Caco-2 (cell line): ENCODE measurements at regions not wholly inside any gene's neighbourhood (a gene's known extent, or its start where the extent isn't known, plus 50 kb on each side); places are given as distances from the start of the nearest gene placed in this dataset.

Experiments used
- BruUV-seq: library from RNA; stranded (reverse); fragments of 400-500 nt; replicated peaks from 2 replicates; lab custom pipeline; 2021; lab: Mats Ljungman, UMichigan
- CTCF ChIA-PET: fragments of 300-600 bp; sonication (Branson Sonifier 250); formaldehyde crosslinking; loops from one replicate; lab custom pipeline; 2022; ENCODE audit warnings: antibody characterized with exemption; lab: Charles Lee
- POLR2A ChIA-PET: fragments of 300-600 bp; sonication (Branson Sonifier 250); formaldehyde crosslinking; loops from one replicate; lab custom pipeline; 2022; ENCODE audit warnings: antibody characterized with exemption; lab: Charles Lee
- DNase-seq, 2 experiments: peaks; one replicate each; pipeline versions ENCODE4 v3.0.0 to v3.0.0-alpha.2; 2020 to 2022
- H3K27me3 ChIP-seq: replicated peaks from 2 replicates; pipeline ENCODE4 v1.6.0; 2011; ENCODE audit warnings: low read length; ENCODE audit not compliant: control insufficient read depth, insufficient read depth
- H3K36me3 ChIP-seq: 2 replicates; pipeline ENCODE4 v1.5.1; 2011; ENCODE audit warnings: low read length; ENCODE audit not compliant: control insufficient read depth, insufficient read depth
- H3K4me1 ChIP-seq: fragments of 250-450 bp; sonication (Bioruptor Pico); 2 replicates; pipeline ENCODE4 v1.5.1; 2020; ENCODE audit warnings: mild to moderate bottlenecking
- H3K4me3 ChIP-seq: 2 replicates; pipeline ENCODE4 v1.5.1; 2011; ENCODE audit warnings: low read depth, mild to moderate bottlenecking, control low read depth, low read length
- H3K9me3 ChIP-seq: fragments of 250-450 bp; sonication (Bioruptor Pico); 2 replicates; pipeline ENCODE4 v1.5.1; 2020; ENCODE audit warnings: mild to moderate bottlenecking, moderate library complexity
- H3K27ac Mint-ChIP-seq: one replicate; pipeline ENCODE4 v1.8.0; 2022; ENCODE audit warnings: mixed read lengths; ENCODE audit not compliant: unreplicated experiment
- H3K27me3 Mint-ChIP-seq: one replicate; pipeline ENCODE4 v1.8.0; 2022; ENCODE audit warnings: mixed read lengths; ENCODE audit not compliant: insufficient read depth, unreplicated experiment
- H3K36me3 Mint-ChIP-seq: one replicate; pipeline ENCODE4 v1.8.0; 2022; ENCODE audit warnings: mild to moderate bottlenecking, mixed read lengths; ENCODE audit not compliant: insufficient read depth, unreplicated experiment
- H3K4me1 Mint-ChIP-seq: one replicate; pipeline ENCODE4 v1.8.0; 2022; ENCODE audit warnings: low read depth, mixed read lengths; ENCODE audit not compliant: unreplicated experiment
- H3K4me3 Mint-ChIP-seq: one replicate; pipeline ENCODE4 v1.8.0; 2022; ENCODE audit warnings: mild to moderate bottlenecking, moderate library complexity, mixed read lengths; ENCODE audit not compliant: unreplicated experiment
- H3K9me3 Mint-ChIP-seq: one replicate; pipeline ENCODE4 v1.8.0; 2022; ENCODE audit warnings: mixed read lengths; ENCODE audit not compliant: unreplicated experiment
- intact Hi-C: fragments of 100-400 bp; cut with micrococcal nuclease; formaldehyde crosslinking; loops from one replicate; pipeline ENCODE4 v1.10.0; 2022; ENCODE audit not compliant: unreplicated experiment
- TF ChIP-seq, protein P1 (sequence below), 2 experiments: fragments of 200-600 bp in 1 of 2; IDR thresholded peaks; 1 replicate in 1 of 2; 2 replicates in 1 of 2; pipeline versions ENCODE4 v1.5.1 to v1.8.0; 2011 to 2022; ENCODE audit warnings: antibody characterized with exemption in 1 of 2, control low read depth in 1 of 2, inconsistent platforms in 1 of 2, low read depth in 1 of 2, low read length in 1 of 2, mild to moderate bottlenecking in 1 of 2, moderate library complexity in 1 of 2; ENCODE audit not compliant: insufficient read depth in 1 of 2, severe bottlenecking in 1 of 2, unreplicated experiment in 1 of 2

DNA sequence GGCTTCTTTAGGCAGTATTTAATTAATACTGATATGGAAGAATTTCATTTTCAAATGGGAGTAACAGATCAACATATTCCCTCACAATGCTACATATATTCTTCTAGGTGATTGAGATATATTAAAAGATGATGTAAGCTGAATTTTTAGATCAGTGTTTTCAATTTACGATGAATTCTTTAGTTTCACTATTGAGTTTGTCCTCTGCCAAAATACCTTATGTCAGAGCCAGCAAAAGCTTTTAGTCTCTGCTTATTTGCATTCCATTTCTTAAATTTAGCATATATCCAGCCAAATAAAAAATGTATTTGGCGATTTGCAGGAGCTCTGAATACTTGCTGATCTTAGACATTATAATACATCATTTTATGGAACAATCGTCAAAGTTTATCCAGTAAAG is 144.3 kb downstream of the MOSPD2 start:
- H3K27ac Mint-ChIP-seq = no peak overlapping the region
- intact Hi-C loops = no loop called here
- TF ChIP-seq, protein P1, sequence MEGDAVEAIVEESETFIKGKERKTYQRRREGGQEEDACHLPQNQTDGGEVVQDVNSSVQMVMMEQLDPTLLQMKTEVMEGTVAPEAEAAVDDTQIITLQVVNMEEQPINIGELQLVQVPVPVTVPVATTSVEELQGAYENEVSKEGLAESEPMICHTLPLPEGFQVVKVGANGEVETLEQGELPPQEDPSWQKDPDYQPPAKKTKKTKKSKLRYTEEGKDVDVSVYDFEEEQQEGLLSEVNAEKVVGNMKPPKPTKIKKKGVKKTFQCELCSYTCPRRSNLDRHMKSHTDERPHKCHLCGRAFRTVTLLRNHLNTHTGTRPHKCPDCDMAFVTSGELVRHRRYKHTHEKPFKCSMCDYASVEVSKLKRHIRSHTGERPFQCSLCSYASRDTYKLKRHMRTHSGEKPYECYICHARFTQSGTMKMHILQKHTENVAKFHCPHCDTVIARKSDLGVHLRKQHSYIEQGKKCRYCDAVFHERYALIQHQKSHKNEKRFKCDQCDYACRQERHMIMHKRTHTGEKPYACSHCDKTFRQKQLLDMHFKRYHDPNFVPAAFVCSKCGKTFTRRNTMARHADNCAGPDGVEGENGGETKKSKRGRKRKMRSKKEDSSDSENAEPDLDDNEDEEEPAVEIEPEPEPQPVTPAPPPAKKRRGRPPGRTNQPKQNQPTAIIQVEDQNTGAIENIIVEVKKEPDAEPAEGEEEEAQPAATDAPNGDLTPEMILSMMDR (IDR thresholded peaks at IDR 0.05; ENCODE audit: insufficient read depth in 1 of 2, low read depth in 1 of 2, low read length in 1 of 2, severe bottlenecking in 1 of 2, unreplicated experiment in 1 of 2) = no peak
- peaks cover 5% of the 10 kb centered on the region for H3K4me1 Mint-ChIP-seq
- Histone ChIP-seq H3K4me1 (0 out of 2 replicates have a peak, but pooled peaks cover 4% of the 10 kb centered on the region), H3K27me3 (no peaks in the 10 kb centered on the region), H3K9me3 (no peaks in the 10 kb centered on the region), H3K4me3 (no peak overlapping the region), H3K36me3 (no peaks in the 10 kb centered on the region)
- H3K27me3 Mint-ChIP-seq = no peaks in the 10 kb centered on the region
- no peak overlapping the region for H3K4me3 Mint-ChIP-seq
- DNase-seq = no peak
- CTCF ChIA-PET = no interaction called here
- POLR2A ChIA-PET = no interaction called here
- no TSS peak for BruUV-seq
- no peaks in the 10 kb centered on the region for H3K36me3 Mint-ChIP-seq
- H3K9me3 Mint-ChIP-seq = no peaks in the 10 kb centered on the region

DNA sequence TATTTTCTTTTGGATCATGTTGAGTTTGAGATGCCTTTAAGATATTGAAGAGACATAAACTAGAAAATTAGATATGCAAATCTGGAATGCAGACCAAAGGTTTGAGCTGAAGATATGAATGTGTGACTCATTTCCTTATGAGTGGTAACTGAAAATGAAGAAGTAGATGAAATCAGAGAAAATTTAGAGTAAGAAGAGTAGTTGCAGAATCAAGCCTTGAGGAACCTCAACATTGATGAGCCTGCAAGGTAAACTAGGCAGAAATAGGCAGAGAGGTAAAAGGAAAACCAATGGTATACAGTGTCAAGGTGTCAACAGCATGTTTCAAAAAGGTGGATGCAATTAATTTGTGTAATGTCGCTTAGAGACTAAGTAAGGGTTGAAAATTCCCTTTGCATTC is 142.8 kb downstream of the MOSPD2 start:
- Mint-ChIP-seq H3K36me3 (no peaks in the 10 kb centered on the region), H3K27me3 (no peaks in the 10 kb centered on the region), H3K4me3 (no peak overlapping the region), H3K4me1 (no peaks in the 10 kb centered on the region), H3K27ac (no peak overlapping the region), H3K9me3 (no peaks in the 10 kb centered on the region)
- Histone ChIP-seq H3K9me3 (no peaks in the 10 kb centered on the region), H3K27me3 (no peaks in the 10 kb centered on the region), H3K36me3 (no peaks in the 10 kb centered on the region), H3K4me3 (no peak overlapping the region), H3K4me1 (no peaks in the 10 kb centered on the region)
- ChIA-PET POLR2A (no interaction called here), CTCF (no interaction called here)
- intact Hi-C loops = no loop called here
- DNase-seq = no peak
- TF ChIP-seq, protein P1 (IDR thresholded peaks at IDR 0.05; ENCODE audit: insufficient read depth in 1 of 2, low read depth in 1 of 2, low read length in 1 of 2, severe bottlenecking in 1 of 2, unreplicated experiment in 1 of 2) = no peak
- no TSS peak for BruUV-seq

DNA sequence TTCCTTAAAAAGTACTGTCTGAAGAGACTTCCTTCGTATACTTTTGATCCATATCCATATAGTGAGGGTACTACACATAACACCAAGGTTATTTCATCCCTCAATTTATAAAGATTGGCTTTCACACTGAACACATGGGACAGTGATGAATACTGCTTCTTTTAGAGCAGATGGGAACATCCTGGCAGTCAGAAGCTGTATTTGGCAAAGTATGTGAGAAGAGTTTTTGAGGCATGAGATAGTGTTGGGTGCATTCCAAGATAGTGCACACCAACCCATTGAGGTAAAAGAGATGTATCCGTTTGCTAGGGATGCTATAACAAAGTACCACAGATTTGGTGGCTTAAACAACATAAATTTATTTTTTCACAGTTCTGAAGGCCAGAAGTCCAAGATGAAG is 141.1 kb downstream of the MOSPD2 start:
- POLR2A ChIA-PET = no interaction called here
- H3K4me3 ChIP-seq = no peak overlapping the region
- H3K9me3 ChIP-seq = no peaks in the 10 kb centered on the region
- Mint-ChIP-seq H3K36me3 (no peaks in the 10 kb centered on the region), H3K27ac (no peak overlapping the region), H3K9me3 (no peaks in the 10 kb centered on the region), H3K27me3 (no peaks in the 10 kb centered on the region), H3K4me3 (no peak overlapping the region), H3K4me1 (no peaks in the 10 kb centered on the region)
- no peaks in the 10 kb centered on the region for H3K27me3 ChIP-seq
- no peaks in the 10 kb centered on the region for H3K4me1 ChIP-seq
- TF ChIP-seq, protein P1 (IDR thresholded peaks at IDR 0.05; ENCODE audit: insufficient read depth in 1 of 2, low read depth in 1 of 2, low read length in 1 of 2, severe bottlenecking in 1 of 2, unreplicated experiment in 1 of 2) = no peak
- intact Hi-C loops = no loop called here
- no peak for DNase-seq
- CTCF ChIA-PET = no interaction called here
- BruUV-seq = no TSS peak
- H3K36me3 ChIP-seq = no peaks in the 10 kb centered on the region
